ENCODE measurements at regions not wholly inside any gene's neighbourhood (a gene's known extent, or its start where the extent isn't known, plus 50 kb on each side); places are given as distances from the start of the nearest gene placed in this dataset.

DNA sequence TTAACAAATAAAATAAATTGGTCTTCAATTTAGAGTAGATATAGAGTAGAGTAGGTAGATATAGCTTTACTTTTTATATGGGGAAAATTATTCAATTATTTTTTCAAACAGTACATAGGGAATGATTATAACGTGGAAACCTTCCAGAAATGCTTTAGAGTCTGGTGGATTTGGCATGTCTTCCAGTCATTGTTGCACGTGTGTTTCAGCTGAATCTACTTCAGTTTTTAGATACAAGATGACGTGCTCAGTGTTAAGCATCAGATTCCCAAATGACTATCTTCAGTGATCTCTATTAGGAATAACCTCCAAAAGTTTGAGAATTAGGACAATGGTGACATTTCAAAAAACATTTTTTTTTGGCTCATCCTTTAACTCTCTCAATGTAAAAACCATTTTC lies 616.9 kb downstream of the ANKRD50 start:
- WGBS, 2 donors, result 7 to 18% methylated on average over 3 of the region's 3 CpGs
- ATAC-seq (no peak), DNase-seq (no peak)
- Histone ChIP-seq H3K36me3 (no peaks in the 10 kb centered on the region), H3K9me3 (peaks cover 0 to 4% (median 0%) of the 10 kb centered on the region in 11 donors), H3K27me3 (no peaks in the 10 kb centered on the region), H3K4me1 (peaks cover 0 to 19% (median 4%) of the 10 kb centered on the region in 9 donors), H3K27ac (peak overlapping the region in 4 of 10 donors; percentile 16 to 42 (median 24)), H3K4me3 (no peak overlapping the region)
- TF ChIP-seq, protein P1, sequence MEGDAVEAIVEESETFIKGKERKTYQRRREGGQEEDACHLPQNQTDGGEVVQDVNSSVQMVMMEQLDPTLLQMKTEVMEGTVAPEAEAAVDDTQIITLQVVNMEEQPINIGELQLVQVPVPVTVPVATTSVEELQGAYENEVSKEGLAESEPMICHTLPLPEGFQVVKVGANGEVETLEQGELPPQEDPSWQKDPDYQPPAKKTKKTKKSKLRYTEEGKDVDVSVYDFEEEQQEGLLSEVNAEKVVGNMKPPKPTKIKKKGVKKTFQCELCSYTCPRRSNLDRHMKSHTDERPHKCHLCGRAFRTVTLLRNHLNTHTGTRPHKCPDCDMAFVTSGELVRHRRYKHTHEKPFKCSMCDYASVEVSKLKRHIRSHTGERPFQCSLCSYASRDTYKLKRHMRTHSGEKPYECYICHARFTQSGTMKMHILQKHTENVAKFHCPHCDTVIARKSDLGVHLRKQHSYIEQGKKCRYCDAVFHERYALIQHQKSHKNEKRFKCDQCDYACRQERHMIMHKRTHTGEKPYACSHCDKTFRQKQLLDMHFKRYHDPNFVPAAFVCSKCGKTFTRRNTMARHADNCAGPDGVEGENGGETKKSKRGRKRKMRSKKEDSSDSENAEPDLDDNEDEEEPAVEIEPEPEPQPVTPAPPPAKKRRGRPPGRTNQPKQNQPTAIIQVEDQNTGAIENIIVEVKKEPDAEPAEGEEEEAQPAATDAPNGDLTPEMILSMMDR (IDR thresholded peaks at IDR 0.05), result no peak
- intact Hi-C loops (cut with DNase I), result no loop called here

DNA sequence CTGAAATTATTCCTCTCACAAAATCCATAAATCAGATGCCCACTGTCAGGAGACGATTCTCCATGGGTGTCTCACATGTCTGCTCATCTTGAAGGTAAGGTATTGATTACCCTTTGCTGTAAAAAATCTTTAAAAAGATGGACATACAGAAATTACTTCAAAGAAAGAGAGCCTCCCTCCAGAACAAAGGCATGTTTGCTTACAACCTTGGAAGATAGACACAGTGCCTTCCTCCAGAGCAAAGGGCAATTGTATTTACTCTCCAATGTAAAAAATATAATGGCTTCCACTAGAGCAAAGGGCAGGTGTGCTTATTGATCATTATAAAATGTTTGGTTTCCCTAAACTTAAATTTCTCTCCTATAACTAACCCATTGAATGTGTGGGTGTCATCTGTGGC lies 616.2 kb downstream of the ANKRD50 start:
- H3K9me3 ChIP-seq, result peaks cover 0 to 4% (median 0%) of the 10 kb centered on the region in 11 donors
- intact Hi-C loops (cut with DNase I), result no loop called here
- H3K27ac ChIP-seq, result peak overlapping the region in 5 of 10 donors; percentile 7 to 42 (median 23)
- peaks cover 0 to 19% (median 4%) of the 10 kb centered on the region in 9 donors for H3K4me1 ChIP-seq
- DNase-seq (no peak), ATAC-seq (no peak)
- WGBS, 2 donors, result 20 to 42% methylated on average over 1 of the region's 1 CpG
- no peak overlapping the region for H3K4me3 ChIP-seq
- H3K27me3 ChIP-seq, result no peaks in the 10 kb centered on the region
- TF ChIP-seq, protein P1 (IDR thresholded peaks at IDR 0.05), result no peak
- H3K36me3 ChIP-seq, result no peaks in the 10 kb centered on the region

DNA sequence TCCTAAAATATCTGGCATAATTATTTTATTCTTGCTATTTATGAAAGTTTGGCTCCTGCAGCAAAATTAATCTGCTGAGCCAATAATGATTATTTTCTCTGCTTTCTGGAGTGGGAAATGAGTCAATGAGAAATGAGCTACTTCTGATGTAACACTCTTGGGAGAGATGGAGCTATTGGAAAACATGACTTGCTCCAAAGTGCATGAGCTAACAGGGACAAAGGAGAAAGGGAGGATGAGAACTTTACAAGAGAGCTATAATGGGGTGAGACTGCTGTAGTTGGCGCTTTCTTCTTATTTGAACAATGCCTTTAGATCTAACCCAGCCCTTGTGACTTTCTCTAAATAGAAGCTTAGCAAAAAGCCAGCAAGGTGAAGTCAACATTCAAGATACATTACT lies 615.1 kb downstream of the ANKRD50 start:
- Histone ChIP-seq H3K27ac (peak overlapping the region in 7 of 10 donors; percentile 15 to 67 (median 37)), H3K9me3 (peaks cover 0 to 8% (median 0%) of the 10 kb centered on the region in 11 donors), H3K4me1 (peaks cover 0 to 19% (median 4%) of the 10 kb centered on the region in 9 donors), H3K4me3 (no peak overlapping the region), H3K36me3 (no peaks in the 10 kb centered on the region), H3K27me3 (no peaks in the 10 kb centered on the region)
- intact Hi-C loops (cut with DNase I), result no loop called here
- TF ChIP-seq, protein P1 (IDR thresholded peaks at IDR 0.05), result no peak
- DNase-seq (no peak), ATAC-seq (peak in 7 of 8 donors; percentile 53 to 88 (median 76))
- 97 to 98% methylated on average over 1 of the region's 1 CpG for WGBS, 2 donors

DNA sequence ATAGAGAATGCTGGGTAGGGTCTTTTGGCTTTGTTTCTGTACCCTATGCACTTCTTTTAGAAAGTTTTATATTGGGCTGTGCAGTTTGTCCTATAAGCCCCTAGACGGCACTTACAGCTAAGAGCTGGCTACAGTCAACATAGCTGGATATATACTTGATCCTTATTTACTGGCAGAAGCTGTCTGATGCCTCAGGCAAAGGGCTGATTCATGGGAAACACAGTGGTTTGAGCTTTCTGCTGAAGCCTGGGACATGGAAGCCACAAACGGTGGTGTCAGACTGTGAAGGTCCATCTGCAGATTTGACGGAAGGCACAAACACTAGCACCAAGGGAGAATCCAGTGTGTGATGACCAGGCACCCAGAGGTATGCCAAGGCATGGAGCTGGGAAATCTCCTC lies 608.4 kb downstream of the ANKRD50 start:
- ATAC-seq (no peak), DNase-seq (no peak)
- H3K27ac ChIP-seq, result no peak overlapping the region
- H3K36me3 ChIP-seq, result no peaks in the 10 kb centered on the region
- H3K27me3 ChIP-seq, result no peaks in the 10 kb centered on the region
- H3K9me3 ChIP-seq, result peaks cover 0 to 32% (median 5%) of the 10 kb centered on the region in 11 donors
- TF ChIP-seq, protein P1 (IDR thresholded peaks at IDR 0.05), result no peak
- H3K4me3 ChIP-seq, result no peak overlapping the region
- H3K4me1 ChIP-seq, result no peaks in the 10 kb centered on the region
- WGBS, 2 donors, result 94 to 95% methylated on average over 3 of the region's 3 CpGs
- intact Hi-C loops (cut with DNase I), result loop anchor here in 3 of 10 donors (10.0 kb wide), 3 partner anchors 429 to 999 kb away; no protein-coding TSS in a partner anchor
